ENCODE measurements at regions not wholly inside any gene's neighbourhood (a gene's known extent, or its start where the extent isn't known, plus 50 kb on each side); places are given as distances from the start of the nearest gene placed in this dataset.

- TF ChIP-seq EGR1 (IDR thresholded peaks at IDR 0.05) (no peak), YY1 (IDR thresholded peaks at IDR 0.05; ENCODE audit: low read depth) (no peak), CREB1 (IDR thresholded peaks at IDR 0.05; ENCODE audit: low read depth) (no peak), TAF1 (IDR thresholded peaks at IDR 0.05; ENCODE audit: low read depth) (no peak), EP300 (IDR thresholded peaks at IDR 0.05; ENCODE audit: borderline replicate concordance) (no peak), CEBPB (IDR thresholded peaks at IDR 0.05) (no peak), USF1 (IDR thresholded peaks at IDR 0.05) (no peak), MAX (IDR thresholded peaks at IDR 0.05) (no peak), TEAD4 (IDR thresholded peaks at IDR 0.05) (no peak), REST (IDR thresholded peaks at IDR 0.05; ENCODE audit: low read depth) (no peak), ZBTB7A (IDR thresholded peaks at IDR 0.05; ENCODE audit: low read depth) (no peak), NFIC (IDR thresholded peaks at IDR 0.05) (no peak), FOXM1 (IDR thresholded peaks at IDR 0.05; ENCODE audit: borderline replicate concordance, low read depth) (no peak), RAD21 (IDR thresholded peaks at IDR 0.05; ENCODE audit: low read depth) (no peak), TCF12 (IDR thresholded peaks at IDR 0.05; ENCODE audit: low read depth) (no peak)
These were observed 51.4 kb upstream of the ZNF716 start for GRCh38 chr7:57398548-57398947.

GRCh38 chr7:57399251-57399940 lies 50.6 kb upstream of the ZNF716 start:
- TF ChIP-seq USF1 (IDR thresholded peaks at IDR 0.05) (no peak), CEBPB (IDR thresholded peaks at IDR 0.05) (no peak), TEAD4 (IDR thresholded peaks at IDR 0.05) (no peak), ZBTB7A (IDR thresholded peaks at IDR 0.05; ENCODE audit: low read depth) (no peak), NFIC (IDR thresholded peaks at IDR 0.05) (no peak), REST (IDR thresholded peaks at IDR 0.05; ENCODE audit: low read depth) (no peak), RAD21 (IDR thresholded peaks at IDR 0.05; ENCODE audit: low read depth) (no peak), CREB1 (IDR thresholded peaks at IDR 0.05; ENCODE audit: low read depth) (no peak)

GRCh38 chr7:57399972-57400371 lies 50.0 kb upstream of the ZNF716 start:
- no peak for TF ChIP-seq MAX (IDR thresholded peaks at IDR 0.05)
- TF ChIP-seq FOXM1 (IDR thresholded peaks at IDR 0.05; ENCODE audit: borderline replicate concordance, low read depth) = no peak
- TF ChIP-seq CEBPB (IDR thresholded peaks at IDR 0.05) = no peak
- TF ChIP-seq TCF12 (IDR thresholded peaks at IDR 0.05; ENCODE audit: low read depth) = no peak
- TF ChIP-seq REST (IDR thresholded peaks at IDR 0.05; ENCODE audit: low read depth) = no peak
- TF ChIP-seq ZBTB7A (IDR thresholded peaks at IDR 0.05; ENCODE audit: low read depth) = no peak
- no peak for TF ChIP-seq TEAD4 (IDR thresholded peaks at IDR 0.05)
- no peak for TF ChIP-seq EP300 (IDR thresholded peaks at IDR 0.05; ENCODE audit: borderline replicate concordance)
- TF ChIP-seq USF1 (IDR thresholded peaks at IDR 0.05) = no peak
